ENCODE measurements at regions not wholly inside any gene's neighbourhood (a gene's known extent, or its start where the extent isn't known, plus 50 kb on each side); places are given as distances from the start of the nearest gene placed in this dataset.

DNA sequence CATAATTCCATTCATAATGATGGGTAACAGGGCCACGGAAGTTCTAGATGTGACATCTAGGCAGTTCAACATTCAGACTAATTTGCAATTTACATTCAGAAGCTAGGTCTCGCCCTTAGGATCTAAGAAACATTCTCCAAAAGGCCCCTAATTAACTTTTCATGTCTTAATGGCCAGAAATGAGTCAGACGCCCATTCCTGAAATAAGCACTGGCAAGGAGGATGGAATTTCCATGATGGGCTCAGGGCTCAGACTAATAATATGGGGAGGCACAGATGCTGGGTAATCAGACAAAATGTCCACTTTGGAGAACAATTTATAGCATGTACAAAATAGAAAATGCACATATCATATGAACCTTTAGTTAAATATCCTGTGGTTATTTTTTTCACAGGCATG is 102.8 kb upstream of the RPS6KA3 start (continued):
- TF ChIP-seq, protein P1, sequence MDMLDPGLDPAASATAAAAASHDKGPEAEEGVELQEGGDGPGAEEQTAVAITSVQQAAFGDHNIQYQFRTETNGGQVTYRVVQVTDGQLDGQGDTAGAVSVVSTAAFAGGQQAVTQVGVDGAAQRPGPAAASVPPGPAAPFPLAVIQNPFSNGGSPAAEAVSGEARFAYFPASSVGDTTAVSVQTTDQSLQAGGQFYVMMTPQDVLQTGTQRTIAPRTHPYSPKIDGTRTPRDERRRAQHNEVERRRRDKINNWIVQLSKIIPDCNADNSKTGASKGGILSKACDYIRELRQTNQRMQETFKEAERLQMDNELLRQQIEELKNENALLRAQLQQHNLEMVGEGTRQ (CRISPR knock-in tag; IDR thresholded peaks at IDR 0.05): no peak
- TF ChIP-seq, protein P2, sequence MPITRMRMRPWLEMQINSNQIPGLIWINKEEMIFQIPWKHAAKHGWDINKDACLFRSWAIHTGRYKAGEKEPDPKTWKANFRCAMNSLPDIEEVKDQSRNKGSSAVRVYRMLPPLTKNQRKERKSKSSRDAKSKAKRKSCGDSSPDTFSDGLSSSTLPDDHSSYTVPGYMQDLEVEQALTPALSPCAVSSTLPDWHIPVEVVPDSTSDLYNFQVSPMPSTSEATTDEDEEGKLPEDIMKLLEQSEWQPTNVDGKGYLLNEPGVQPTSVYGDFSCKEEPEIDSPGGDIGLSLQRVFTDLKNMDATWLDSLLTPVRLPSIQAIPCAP (CRISPR knock-in tag; IDR thresholded peaks at IDR 0.05): no peak
- TF ChIP-seq NR3C1 (CRISPR knock-in tag; conservative IDR thresholded peaks at IDR 0.05; ENCODE audit: low read depth): no peak
- TF ChIP-seq NFATC4 (CRISPR knock-in tag; IDR thresholded peaks at IDR 0.05): no peak
- no peak for TF ChIP-seq NR1H2 (CRISPR knock-in tag; IDR thresholded peaks at IDR 0.05)
- TF ChIP-seq, protein P3, sequence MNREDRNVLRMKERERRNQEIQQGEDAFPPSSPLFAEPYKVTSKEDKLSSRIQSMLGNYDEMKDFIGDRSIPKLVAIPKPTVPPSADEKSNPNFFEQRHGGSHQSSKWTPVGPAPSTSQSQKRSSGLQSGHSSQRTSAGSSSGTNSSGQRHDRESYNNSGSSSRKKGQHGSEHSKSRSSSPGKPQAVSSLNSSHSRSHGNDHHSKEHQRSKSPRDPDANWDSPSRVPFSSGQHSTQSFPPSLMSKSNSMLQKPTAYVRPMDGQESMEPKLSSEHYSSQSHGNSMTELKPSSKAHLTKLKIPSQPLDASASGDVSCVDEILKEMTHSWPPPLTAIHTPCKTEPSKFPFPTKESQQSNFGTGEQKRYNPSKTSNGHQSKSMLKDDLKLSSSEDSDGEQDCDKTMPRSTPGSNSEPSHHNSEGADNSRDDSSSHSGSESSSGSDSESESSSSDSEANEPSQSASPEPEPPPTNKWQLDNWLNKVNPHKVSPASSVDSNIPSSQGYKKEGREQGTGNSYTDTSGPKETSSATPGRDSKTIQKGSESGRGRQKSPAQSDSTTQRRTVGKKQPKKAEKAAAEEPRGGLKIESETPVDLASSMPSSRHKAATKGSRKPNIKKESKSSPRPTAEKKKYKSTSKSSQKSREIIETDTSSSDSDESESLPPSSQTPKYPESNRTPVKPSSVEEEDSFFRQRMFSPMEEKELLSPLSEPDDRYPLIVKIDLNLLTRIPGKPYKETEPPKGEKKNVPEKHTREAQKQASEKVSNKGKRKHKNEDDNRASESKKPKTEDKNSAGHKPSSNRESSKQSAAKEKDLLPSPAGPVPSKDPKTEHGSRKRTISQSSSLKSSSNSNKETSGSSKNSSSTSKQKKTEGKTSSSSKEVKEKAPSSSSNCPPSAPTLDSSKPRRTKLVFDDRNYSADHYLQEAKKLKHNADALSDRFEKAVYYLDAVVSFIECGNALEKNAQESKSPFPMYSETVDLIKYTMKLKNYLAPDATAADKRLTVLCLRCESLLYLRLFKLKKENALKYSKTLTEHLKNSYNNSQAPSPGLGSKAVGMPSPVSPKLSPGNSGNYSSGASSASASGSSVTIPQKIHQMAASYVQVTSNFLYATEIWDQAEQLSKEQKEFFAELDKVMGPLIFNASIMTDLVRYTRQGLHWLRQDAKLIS (CRISPR knock-in tag; IDR thresholded peaks at IDR 0.05; ENCODE audit: borderline replicate concordance): no peak
- no peak for TF ChIP-seq NFYB (CRISPR knock-in tag; conservative IDR thresholded peaks at IDR 0.05; ENCODE audit: low read depth)
- TF ChIP-seq ZNF138 (CRISPR knock-in tag; conservative IDR thresholded peaks at IDR 0.05): no peak
- TF ChIP-seq ZBTB21 (CRISPR knock-in tag; IDR thresholded peaks at IDR 0.05; ENCODE audit: borderline replicate concordance): no peak
- TF ChIP-seq, protein P4, sequence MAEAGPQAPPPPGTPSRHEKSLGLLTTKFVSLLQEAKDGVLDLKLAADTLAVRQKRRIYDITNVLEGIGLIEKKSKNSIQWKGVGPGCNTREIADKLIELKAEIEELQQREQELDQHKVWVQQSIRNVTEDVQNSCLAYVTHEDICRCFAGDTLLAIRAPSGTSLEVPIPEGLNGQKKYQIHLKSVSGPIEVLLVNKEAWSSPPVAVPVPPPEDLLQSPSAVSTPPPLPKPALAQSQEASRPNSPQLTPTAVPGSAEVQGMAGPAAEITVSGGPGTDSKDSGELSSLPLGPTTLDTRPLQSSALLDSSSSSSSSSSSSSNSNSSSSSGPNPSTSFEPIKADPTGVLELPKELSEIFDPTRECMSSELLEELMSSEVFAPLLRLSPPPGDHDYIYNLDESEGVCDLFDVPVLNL (CRISPR knock-in tag; IDR thresholded peaks at IDR 0.05; ENCODE audit: borderline replicate concordance, low read depth): no peak
- TF ChIP-seq, protein P5, sequence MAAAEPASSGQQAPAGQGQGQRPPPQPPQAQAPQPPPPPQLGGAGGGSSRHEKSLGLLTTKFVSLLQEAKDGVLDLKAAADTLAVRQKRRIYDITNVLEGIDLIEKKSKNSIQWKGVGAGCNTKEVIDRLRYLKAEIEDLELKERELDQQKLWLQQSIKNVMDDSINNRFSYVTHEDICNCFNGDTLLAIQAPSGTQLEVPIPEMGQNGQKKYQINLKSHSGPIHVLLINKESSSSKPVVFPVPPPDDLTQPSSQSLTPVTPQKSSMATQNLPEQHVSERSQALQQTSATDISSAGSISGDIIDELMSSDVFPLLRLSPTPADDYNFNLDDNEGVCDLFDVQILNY (CRISPR knock-in tag; IDR thresholded peaks at IDR 0.05): no peak

DNA sequence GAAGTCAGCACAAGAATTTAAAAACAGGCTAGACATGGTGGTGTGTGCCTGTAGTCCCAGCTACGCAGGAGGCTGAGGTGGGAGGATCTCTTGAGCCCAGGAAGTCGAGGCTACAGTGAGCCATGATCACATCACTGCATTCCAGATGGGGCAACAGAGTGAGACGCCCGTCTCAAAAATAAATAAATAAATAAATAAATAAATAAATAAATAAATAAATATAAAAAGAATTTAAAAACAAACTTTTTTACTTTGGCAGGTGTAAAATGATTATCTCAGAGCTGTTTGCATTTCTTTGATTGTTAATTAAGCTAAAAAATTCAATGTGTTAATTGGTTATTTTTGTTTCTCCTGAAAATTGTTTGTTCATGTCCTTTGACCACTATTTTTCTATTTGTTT is 97.5 kb upstream of the RPS6KA3 start:
- no peak for DNase-seq (ENCODE audit: low spot score)
- no peak for ATAC-seq
- ChIA-PET POLR2A (no interaction called here), CTCF (no interaction called here)
- Mint-ChIP-seq H3K4me1 (peaks cover 20% of the 10 kb centered on the region), H3K36me3 (no peaks in the 10 kb centered on the region), H3K4me3 (no peak overlapping the region), H3K27me3 (ENCODE audit: low read depth) (no peaks in the 10 kb centered on the region; the same call in 1 of the 2 replicates), H3K9me3 (no peaks in the 10 kb centered on the region), H3K27ac (no peak overlapping the region)
- TF ChIP-seq GRHL2 (CRISPR knock-in tag; IDR thresholded peaks at IDR 0.05; ENCODE audit: insufficient replicate concordance, severe bottlenecking) (no peak), ZNF121 (CRISPR knock-in tag; IDR thresholded peaks at IDR 0.05) (no peak), HMGA2 (CRISPR knock-in tag; IDR thresholded peaks at IDR 0.05) (no peak), TP53 (CRISPR knock-in tag; IDR thresholded peaks at IDR 0.05) (no peak), ESRRA (CRISPR knock-in tag; IDR thresholded peaks at IDR 0.05; ENCODE audit: borderline replicate concordance) (no peak), NFYB (CRISPR knock-in tag; conservative IDR thresholded peaks at IDR 0.05; ENCODE audit: low read depth) (no peak), RELA (CRISPR knock-in tag; IDR thresholded peaks at IDR 0.05; ENCODE audit: borderline replicate concordance) (no peak)
- TF ChIP-seq, protein P6, sequence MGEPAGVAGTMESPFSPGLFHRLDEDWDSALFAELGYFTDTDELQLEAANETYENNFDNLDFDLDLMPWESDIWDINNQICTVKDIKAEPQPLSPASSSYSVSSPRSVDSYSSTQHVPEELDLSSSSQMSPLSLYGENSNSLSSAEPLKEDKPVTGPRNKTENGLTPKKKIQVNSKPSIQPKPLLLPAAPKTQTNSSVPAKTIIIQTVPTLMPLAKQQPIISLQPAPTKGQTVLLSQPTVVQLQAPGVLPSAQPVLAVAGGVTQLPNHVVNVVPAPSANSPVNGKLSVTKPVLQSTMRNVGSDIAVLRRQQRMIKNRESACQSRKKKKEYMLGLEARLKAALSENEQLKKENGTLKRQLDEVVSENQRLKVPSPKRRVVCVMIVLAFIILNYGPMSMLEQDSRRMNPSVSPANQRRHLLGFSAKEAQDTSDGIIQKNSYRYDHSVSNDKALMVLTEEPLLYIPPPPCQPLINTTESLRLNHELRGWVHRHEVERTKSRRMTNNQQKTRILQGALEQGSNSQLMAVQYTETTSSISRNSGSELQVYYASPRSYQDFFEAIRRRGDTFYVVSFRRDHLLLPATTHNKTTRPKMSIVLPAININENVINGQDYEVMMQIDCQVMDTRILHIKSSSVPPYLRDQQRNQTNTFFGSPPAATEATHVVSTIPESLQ (CRISPR knock-in tag; IDR thresholded peaks at IDR 0.05): no peak
- TF ChIP-seq, protein P7, sequence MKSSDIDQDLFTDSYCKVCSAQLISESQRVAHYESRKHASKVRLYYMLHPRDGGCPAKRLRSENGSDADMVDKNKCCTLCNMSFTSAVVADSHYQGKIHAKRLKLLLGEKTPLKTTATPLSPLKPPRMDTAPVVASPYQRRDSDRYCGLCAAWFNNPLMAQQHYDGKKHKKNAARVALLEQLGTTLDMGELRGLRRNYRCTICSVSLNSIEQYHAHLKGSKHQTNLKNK (CRISPR knock-in tag; IDR thresholded peaks at IDR 0.05): no peak
- TF ChIP-seq, protein P2 (CRISPR knock-in tag; IDR thresholded peaks at IDR 0.05): no peak
- TF ChIP-seq, protein P3 (CRISPR knock-in tag; IDR thresholded peaks at IDR 0.05; ENCODE audit: borderline replicate concordance): no peak

Data from WTC11 (cell line).